ENCODE measurements at regions not wholly inside any gene's neighbourhood (a gene's known extent, or its start where the extent isn't known, plus 50 kb on each side); places are given as distances from the start of the nearest gene placed in this dataset.
A peak's percentile ranks its signal among the peaks of the same experiment; 100 is the strongest.

- TF ChIP-seq DZIP1 (CRISPR knock-in tag; IDR thresholded peaks at IDR 0.05) (no peak), ZNF777 (CRISPR knock-in tag; IDR thresholded peaks at IDR 0.05) (no peak), CREB1 (IDR thresholded peaks at IDR 0.05) (no peak), CREB1 (CRISPR knock-in tag; IDR thresholded peaks at IDR 0.05) (no peak), POLR2G (IDR thresholded peaks at IDR 0.05; ENCODE audit: low read depth, low read length) (no peak)
These were observed 1142.0 kb upstream of the TMEFF2 start (continued) for GRCh38 chr2:193336781-193337180.

- no peak for FAIRE-seq
- POLR2A ChIA-PET, result no interaction called here
These were observed 1139.7 kb upstream of the TMEFF2 start for GRCh38 chr2:193334401-193334800.

More at GRCh38 chr2:193334401-193334800, 1139.7 kb upstream of the TMEFF2 start:
- ATAC-seq (no peak), DNase-seq (ENCODE audit: low spot score) (no peak)
- Histone ChIP-seq H4K20me1 (ENCODE audit: insufficient read depth, low read length) (no peaks in the 10 kb centered on the region; the same call in 1 of the 2 replicates), H3K79me2 (ENCODE audit: insufficient read depth, low read length) (no peaks in the 10 kb centered on the region), H3K9me3 (ENCODE audit: low read length) (no peaks in the 10 kb centered on the region), H3K4me2 (ENCODE audit: low read depth, low read length) (no peak overlapping the region), H3K4me3 (replicated peaks in 1 of 3; ENCODE audit: insufficient read depth in 1 of 3, low read depth in 2 of 3, low read length in 3 of 3) (no peak overlapping the region), H3K9ac (ENCODE audit: insufficient read depth, low read depth, low read length) (no peak overlapping the region), H3K27me3 (ENCODE audit: control insufficient read depth in 1 of 2, insufficient read depth in 2 of 2, low read length in 2 of 2) (no peaks in the 10 kb centered on the region), H3K4me1 (ENCODE audit: insufficient read depth, low read length) (no peaks in the 10 kb centered on the region), H2AFZ (ENCODE audit: low read length) (no peak overlapping the region), H3K36me3 (replicated peaks in 1 of 2; ENCODE audit: control insufficient read depth in 1 of 2, insufficient read depth in 2 of 2, low read length in 2 of 2) (no peaks in the 10 kb centered on the region), H3K27ac (ENCODE audit: extremely low read length, insufficient read depth, low read length) (no peak overlapping the region)
- CTCF ChIA-PET (ENCODE audit: low intra/inter-chr PET ratio, low total read pairs), result no interaction called here
- no TSS peak for BruUV-seq (replicated peaks)
- WGBS (ENCODE audit: low lambda C conversion rate), result 3% methylated on average over 1 of the region's 1 CpG
- peak; percentile 82 for TF ChIP-seq ATF7 (IDR thresholded peaks at IDR 0.05)
- no peak for TF ChIP-seq ATF7 (CRISPR knock-in tag; IDR thresholded peaks at IDR 0.05)
- TF ChIP-seq CREB1 (IDR thresholded peaks at IDR 0.05), result peak; percentile 80
- TF ChIP-seq CREB1 (CRISPR knock-in tag; IDR thresholded peaks at IDR 0.05), result no peak
- no peak for TF ChIP-seq PAXIP1 (CRISPR knock-in tag; conservative IDR thresholded peaks at IDR 0.05)
- intact Hi-C loops (cut with micrococcal nuclease; ENCODE audit: unreplicated experiment), result no loop called here
- in situ Hi-C loops (cut with HindIII; ENCODE audit: extremely low pct_ligation_motif_present, low pct_unique_long_range_greater_than_20kb), result no loop called here
